ENCODE measurements at regions not wholly inside any gene's neighbourhood (a gene's known extent, or its start where the extent isn't known, plus 50 kb on each side); places are given as distances from the start of the nearest gene placed in this dataset.
"Not testable (repeated sequence)": the region's sequence is repeated elsewhere in the genome, so short reads cannot be mapped to it uniquely, and the experiment has no call there.

- TF ChIP-seq CTCF, EZH2, EZH2phosphoT487 (IDR thresholded peaks at IDR 0.05): not testable (repeated sequence)
Observed at GRCh38 chr7:47172602-47173539, 409.0 kb downstream of the TNS3 start.
